Breast epithelium (tissue), 4 donors: ENCODE measurements at regions not wholly inside any gene's neighbourhood (a gene's known extent, or its start where the extent isn't known, plus 50 kb on each side); places are given as distances from the start of the nearest gene placed in this dataset.

ENCODE experiments used
- DNase-seq, 2 donors: peaks; one replicate each; pipeline ENCODE4 v3.0.0-alpha.2; 2019; ENCODE audit warnings: low spot score in 2 of 2
- H3K27ac ChIP-seq, 2 donors: fragments of 200-600 bp; sonication (generic) in 1 of 2; one replicate each; pipeline ENCODE4 v1.5.1; 2016 to 2019; ENCODE audit warnings: mild to moderate bottlenecking in 1 of 2
- H3K27me3 ChIP-seq, 2 donors: fragments of 200-600 bp; sonication (generic) in 1 of 2; one replicate each; pipeline versions ENCODE4 v1.5.1 to v1.6.0; 2017 to 2019; ENCODE audit warnings: control low read depth in 1 of 2, mild to moderate bottlenecking in 1 of 2
- H3K36me3 ChIP-seq: fragments of 200-600 bp; one replicate; pipeline ENCODE4 v1.5.1; 2019
- H3K4me1 ChIP-seq, 2 donors: fragments of 200-600 bp; sonication (generic); one replicate each; pipeline ENCODE4 v1.5.1; 2016 to 2019; ENCODE audit warnings: control low read depth in 1 of 2
- H3K4me3 ChIP-seq, 3 donors: fragments of 200-600 bp; sonication (generic); 1 replicate in 2 of 3; 2 replicates in 1 of 3; pipeline ENCODE4 v1.5.1; 2016 to 2019; ENCODE audit warnings: mild to moderate bottlenecking in 3 of 3, moderate library complexity in 2 of 3
- H3K9me3 ChIP-seq, 2 donors: fragments of 200-600 bp; sonication (generic) in 1 of 2; one replicate each; pipeline ENCODE4 v1.5.1; 2016 to 2019; ENCODE audit warnings: control low read depth in 1 of 2
- POLR2A ChIP-seq: fragments of 450-650 bp; IDR thresholded peaks from one replicate; pipeline ENCODE4 v1.6.1; 2016; ENCODE audit warnings: antibody characterized with exemption, mild to moderate bottlenecking, moderate library complexity
- POLR2AphosphoS5 ChIP-seq, 3 donors: sonication (generic); formaldehyde crosslinking; IDR thresholded peaks; one replicate each; pipeline ENCODE4 v1.6.1; 2017; ENCODE audit warnings: antibody characterized with exemption in 3 of 3
- intact Hi-C: fragments of 100-400 bp; cut with DNase I; formaldehyde crosslinking; loops from one replicate; pipeline ENCODE4 v1.15.1; 2023; ENCODE audit warnings: low total_unique reads
- TF ChIP-seq, protein P1 (sequence below), 3 donors: fragments of 450-650 bp; IDR thresholded peaks; one replicate each; pipeline ENCODE4 v1.5.1; 2016 to 2017; ENCODE audit warnings: antibody characterized with exemption in 3 of 3, mild to moderate bottlenecking in 3 of 3, moderate library complexity in 3 of 3

DNA sequence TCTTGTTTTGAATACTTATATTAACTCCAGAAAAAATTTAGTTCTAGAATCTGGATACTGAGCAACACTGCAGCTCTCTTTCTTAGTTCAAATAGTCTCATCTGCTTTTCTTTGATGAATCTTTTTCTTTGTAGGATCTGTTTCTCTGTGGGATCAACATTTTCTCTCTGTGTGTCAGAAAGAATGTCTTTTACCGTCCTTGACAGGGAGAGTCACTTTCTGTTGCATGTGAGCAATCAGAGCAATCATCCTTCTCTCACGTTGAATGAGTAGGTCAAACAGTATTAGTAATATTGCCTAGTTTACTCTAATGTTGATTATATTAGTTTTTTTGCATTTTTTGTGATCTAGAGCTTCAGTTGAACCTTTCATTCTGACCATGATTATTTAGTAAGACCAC lies 130.9 kb downstream of the TRMT11 start:
- Histone ChIP-seq H3K9me3 (no peaks in the 10 kb centered on the region), H3K36me3 (no peaks in the 10 kb centered on the region), H3K4me1 (no peaks in the 10 kb centered on the region), H3K27ac (no peak overlapping the region), H3K4me3 (no peak overlapping the region), H3K27me3 (no peaks in the 10 kb centered on the region)
- TF ChIP-seq POLR2AphosphoS5 (IDR thresholded peaks at IDR 0.05) (no peak), POLR2A (no peak)
- TF ChIP-seq, protein P1, sequence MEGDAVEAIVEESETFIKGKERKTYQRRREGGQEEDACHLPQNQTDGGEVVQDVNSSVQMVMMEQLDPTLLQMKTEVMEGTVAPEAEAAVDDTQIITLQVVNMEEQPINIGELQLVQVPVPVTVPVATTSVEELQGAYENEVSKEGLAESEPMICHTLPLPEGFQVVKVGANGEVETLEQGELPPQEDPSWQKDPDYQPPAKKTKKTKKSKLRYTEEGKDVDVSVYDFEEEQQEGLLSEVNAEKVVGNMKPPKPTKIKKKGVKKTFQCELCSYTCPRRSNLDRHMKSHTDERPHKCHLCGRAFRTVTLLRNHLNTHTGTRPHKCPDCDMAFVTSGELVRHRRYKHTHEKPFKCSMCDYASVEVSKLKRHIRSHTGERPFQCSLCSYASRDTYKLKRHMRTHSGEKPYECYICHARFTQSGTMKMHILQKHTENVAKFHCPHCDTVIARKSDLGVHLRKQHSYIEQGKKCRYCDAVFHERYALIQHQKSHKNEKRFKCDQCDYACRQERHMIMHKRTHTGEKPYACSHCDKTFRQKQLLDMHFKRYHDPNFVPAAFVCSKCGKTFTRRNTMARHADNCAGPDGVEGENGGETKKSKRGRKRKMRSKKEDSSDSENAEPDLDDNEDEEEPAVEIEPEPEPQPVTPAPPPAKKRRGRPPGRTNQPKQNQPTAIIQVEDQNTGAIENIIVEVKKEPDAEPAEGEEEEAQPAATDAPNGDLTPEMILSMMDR (IDR thresholded peaks at IDR 0.05) = no peak
- intact Hi-C loops = no loop called here
- DNase-seq = no peak

DNA sequence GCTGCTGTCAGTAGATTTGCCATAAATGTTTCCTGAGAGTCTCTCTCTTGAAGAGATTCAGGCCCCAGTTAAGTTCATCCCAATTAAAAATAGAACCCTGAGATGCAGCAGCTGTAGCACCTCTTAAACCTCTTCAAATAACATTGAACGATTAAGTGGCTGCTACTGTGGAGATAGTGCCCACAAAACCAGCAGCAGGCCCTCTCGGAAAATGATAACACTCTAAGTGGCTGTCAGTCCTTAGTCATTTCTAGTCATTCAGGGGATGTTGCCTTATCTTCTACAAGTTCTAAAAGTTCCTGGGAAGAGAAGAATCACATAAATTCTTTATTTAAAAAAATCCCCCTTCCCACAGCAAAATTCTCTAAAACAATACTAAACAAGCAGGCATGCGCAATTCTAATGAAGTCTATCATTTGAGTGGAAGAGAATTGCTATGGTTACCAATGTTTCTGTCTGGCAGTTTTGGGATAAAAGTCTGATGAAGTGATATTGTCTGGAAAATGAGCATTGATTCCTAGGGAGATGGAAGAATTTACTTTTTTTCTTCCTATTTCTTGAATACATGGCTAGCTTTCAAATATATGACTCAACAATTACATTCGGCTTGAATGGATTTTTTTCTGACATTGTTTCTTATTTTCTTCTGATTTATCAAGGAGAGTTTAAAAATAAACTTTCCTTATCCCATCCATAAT lies 131.9 kb downstream of the TRMT11 start:
- TF ChIP-seq POLR2AphosphoS5 (IDR thresholded peaks at IDR 0.05) = no peak
- TF ChIP-seq, protein P1 (IDR thresholded peaks at IDR 0.05) = no peak
- TF ChIP-seq POLR2A = no peak
- Histone ChIP-seq H3K9me3 (no peaks in the 10 kb centered on the region), H3K4me1 (no peaks in the 10 kb centered on the region), H3K27me3 (no peaks in the 10 kb centered on the region), H3K27ac (no peak overlapping the region), H3K36me3 (no peaks in the 10 kb centered on the region), H3K4me3 (no peak overlapping the region)
- intact Hi-C loops = no loop called here
- DNase-seq = no peak

DNA sequence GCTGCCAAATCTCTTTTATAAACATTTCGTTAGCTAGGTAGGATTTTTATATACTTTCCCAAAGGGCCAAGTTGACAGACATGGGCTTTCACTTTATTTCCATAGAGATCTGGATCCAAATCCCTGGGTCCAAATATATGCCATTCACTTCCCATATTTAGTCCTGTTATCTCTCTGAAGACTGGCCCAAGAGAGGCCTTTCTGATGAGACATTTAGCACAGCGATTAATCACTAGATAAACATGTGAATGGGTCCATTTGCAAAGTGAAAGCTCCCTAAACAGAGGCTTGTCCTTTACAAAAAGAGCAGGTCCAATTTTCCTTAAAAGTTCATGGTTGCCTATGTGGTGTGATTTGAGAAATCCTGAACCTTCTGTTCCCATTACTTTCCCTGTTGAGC lies 132.6 kb downstream of the TRMT11 start:
- intact Hi-C loops = no loop called here
- Histone ChIP-seq H3K27me3 (no peaks in the 10 kb centered on the region), H3K27ac (no peak overlapping the region), H3K9me3 (no peaks in the 10 kb centered on the region), H3K36me3 (no peaks in the 10 kb centered on the region), H3K4me1 (no peaks in the 10 kb centered on the region), H3K4me3 (no peak overlapping the region)
- DNase-seq = no peak
- no peak for TF ChIP-seq POLR2A
- TF ChIP-seq, protein P1 (IDR thresholded peaks at IDR 0.05) = no peak
- no peak for TF ChIP-seq POLR2AphosphoS5 (IDR thresholded peaks at IDR 0.05)

DNA sequence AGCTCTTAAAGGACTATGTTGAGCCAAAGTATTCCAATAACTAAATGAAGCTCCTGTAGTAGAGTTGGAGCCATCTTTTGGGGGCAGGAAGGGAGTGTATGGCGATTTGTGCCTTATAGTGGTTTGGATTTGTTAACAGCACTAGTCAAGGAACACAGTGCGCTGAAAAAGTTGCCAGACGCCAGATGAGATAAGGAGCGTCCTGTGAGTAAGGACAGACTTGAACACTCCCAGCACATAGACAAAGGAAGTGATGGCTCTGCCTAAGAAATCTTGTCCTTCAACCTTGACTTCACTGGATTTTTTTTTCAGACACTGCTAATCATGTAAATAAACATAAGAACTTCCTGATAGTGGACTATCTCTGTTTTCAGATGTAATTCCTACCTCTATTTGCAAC lies 136.9 kb downstream of the TRMT11 start:
- H3K27ac ChIP-seq = no peak overlapping the region
- H3K27me3 ChIP-seq = no peaks in the 10 kb centered on the region
- H3K9me3 ChIP-seq = no peaks in the 10 kb centered on the region
- H3K4me3 ChIP-seq = no peak overlapping the region
- no peaks in the 10 kb centered on the region for H3K36me3 ChIP-seq
- DNase-seq = no peak
- TF ChIP-seq POLR2AphosphoS5 (IDR thresholded peaks at IDR 0.05) (no peak), POLR2A (no peak)
- TF ChIP-seq, protein P1 (IDR thresholded peaks at IDR 0.05) = no peak
- intact Hi-C loops = no loop called here
- no peaks in the 10 kb centered on the region for H3K4me1 ChIP-seq

DNA sequence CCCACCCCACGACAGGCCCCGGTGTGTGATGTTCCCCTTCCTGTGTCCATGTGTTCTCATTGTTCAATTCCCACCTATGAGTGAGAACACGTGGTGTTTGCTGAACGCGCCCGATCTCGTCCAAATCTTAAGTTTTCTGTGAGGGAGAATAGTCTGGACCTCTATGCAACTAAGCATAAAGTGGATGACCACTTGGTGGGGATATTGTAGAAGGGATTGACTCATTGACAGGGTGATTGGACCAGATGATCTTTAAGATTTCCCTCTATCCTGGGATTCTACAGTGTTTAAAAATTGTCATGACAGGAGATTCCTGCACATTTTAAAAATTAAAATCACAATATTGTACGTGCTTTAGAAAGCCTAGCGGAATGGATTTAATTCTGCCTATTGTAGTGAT lies 141.3 kb downstream of the TRMT11 start:
- Histone ChIP-seq H3K4me3 (no peak overlapping the region), H3K36me3 (no peaks in the 10 kb centered on the region), H3K27ac (no peak overlapping the region), H3K27me3 (no peaks in the 10 kb centered on the region), H3K4me1 (no peaks in the 10 kb centered on the region), H3K9me3 (no peaks in the 10 kb centered on the region)
- no peak for DNase-seq
- TF ChIP-seq POLR2A (no peak), POLR2AphosphoS5 (IDR thresholded peaks at IDR 0.05) (no peak)
- TF ChIP-seq, protein P1 (IDR thresholded peaks at IDR 0.05) = no peak
- intact Hi-C loops = no loop called here
